BLaER1 treated with 17β-estradiol and CSF1 and Interleukin-3, amounts not matched to agents 10 nM and 100 nM (cell line): ENCODE measurements at regions not wholly inside any gene's neighbourhood (a gene's known extent, or its start where the extent isn't known, plus 50 kb on each side); places are given as distances from the start of the nearest gene placed in this dataset.

Experiments used
- H3K27ac ChIP-seq, 11 experiments: shearing (Covaris generic); formaldehyde crosslinking; 2 replicates each; pipeline ENCODE4 v1.8.1; 2022
- H3K27me3 ChIP-seq, 11 experiments: shearing (Covaris generic); formaldehyde crosslinking; 2 replicates each; pipeline ENCODE4 v1.8.1; 2022
- H3K36me3 ChIP-seq, 11 experiments: shearing (Covaris generic); formaldehyde crosslinking; 2 replicates each; pipeline ENCODE4 v1.8.1; 2022
- H3K4me1 ChIP-seq, 10 experiments: shearing (Covaris generic); formaldehyde crosslinking; 2 replicates each; pipeline ENCODE4 v1.8.1; 2022
- H3K4me2 ChIP-seq, 11 experiments: shearing (Covaris generic); formaldehyde crosslinking; 2 replicates each; pipeline ENCODE4 v1.8.1; 2022
- H3K4me3 ChIP-seq, 10 experiments: shearing (Covaris generic); formaldehyde crosslinking; 2 replicates each; pipeline ENCODE4 v1.8.1; 2022
- H3K9ac ChIP-seq, 11 experiments: shearing (Covaris generic); formaldehyde crosslinking; 2 replicates each; pipeline ENCODE4 v1.8.1; 2022
- H3K9me3 ChIP-seq, 11 experiments: shearing (Covaris generic); formaldehyde crosslinking; replicated peaks in 1 of 11; 2 replicates each; pipeline ENCODE4 v1.8.1; 2022
- H4K20me1 ChIP-seq, 11 experiments: shearing (Covaris generic); formaldehyde crosslinking; 2 replicates each; pipeline ENCODE4 v1.8.1; 2022
- Cebpa-rat ChIP-seq, 11 experiments: shearing (Covaris generic); IDR thresholded peaks; 2 replicates each; pipeline ENCODE4 v1.8.1; 2022

GRCh38 chr1:58403894-58404293 is 142.6 kb downstream of the OMA1 start:
- Histone ChIP-seq H3K27ac (no peak overlapping the region), H4K20me1 (no peaks in the 10 kb centered on the region), H3K4me3 (no peak overlapping the region), H3K36me3 (no peaks in the 10 kb centered on the region), H3K27me3 (no peaks in the 10 kb centered on the region), H3K4me2 (no peak overlapping the region), H3K9me3 (no peaks in the 10 kb centered on the region), H3K4me1 (no peaks in the 10 kb centered on the region), H3K9ac (no peak overlapping the region)
- TF ChIP-seq Cebpa-rat (IDR thresholded peaks at IDR 0.05), result no peak

GRCh38 chr1:58402444-58402843 is 144.1 kb downstream of the OMA1 start:
- Histone ChIP-seq H3K9me3 (no peaks in the 10 kb centered on the region), H3K27me3 (no peaks in the 10 kb centered on the region), H3K36me3 (no peaks in the 10 kb centered on the region), H3K4me1 (no peaks in the 10 kb centered on the region), H3K4me2 (no peak overlapping the region), H3K4me3 (no peak overlapping the region), H4K20me1 (no peaks in the 10 kb centered on the region), H3K27ac (no peak overlapping the region), H3K9ac (no peak overlapping the region)
- TF ChIP-seq Cebpa-rat (IDR thresholded peaks at IDR 0.05), result no peak

GRCh38 chr1:58401991-58402390 is 144.5 kb downstream of the OMA1 start:
- Histone ChIP-seq H3K4me2 (no peak overlapping the region), H4K20me1 (no peaks in the 10 kb centered on the region), H3K9ac (no peak overlapping the region), H3K36me3 (no peaks in the 10 kb centered on the region), H3K4me3 (no peak overlapping the region), H3K27me3 (no peaks in the 10 kb centered on the region), H3K27ac (no peak overlapping the region), H3K4me1 (no peaks in the 10 kb centered on the region), H3K9me3 (no peaks in the 10 kb centered on the region)
- no peak for TF ChIP-seq Cebpa-rat (IDR thresholded peaks at IDR 0.05)

GRCh38 chr1:58399176-58399575 is 147.3 kb downstream of the OMA1 start:
- no peaks in the 10 kb centered on the region for H4K20me1 ChIP-seq
- no peaks in the 10 kb centered on the region for H3K9me3 ChIP-seq
- no peak for TF ChIP-seq Cebpa-rat (IDR thresholded peaks at IDR 0.05)
- H3K27ac ChIP-seq, result no peak overlapping the region
- no peaks in the 10 kb centered on the region for H3K36me3 ChIP-seq
- H3K4me1 ChIP-seq, result peaks cover 0 to 22% (median 4%) of the 10 kb centered on the region in 10 experiments; a peak in 10 of 20 replicates
- no peaks in the 10 kb centered on the region for H3K27me3 ChIP-seq
- no peak overlapping the region for H3K4me2 ChIP-seq
- no peak overlapping the region for H3K4me3 ChIP-seq
- no peak overlapping the region for H3K9ac ChIP-seq

GRCh38 chr1:58398714-58399113 is 147.8 kb downstream of the OMA1 start:
- Histone ChIP-seq H3K27ac (no peak overlapping the region), H3K4me2 (no peak overlapping the region), H4K20me1 (no peaks in the 10 kb centered on the region), H3K36me3 (no peaks in the 10 kb centered on the region), H3K4me1 (peaks cover 0 to 23% (median 4%) of the 10 kb centered on the region in 10 experiments; a peak in 10 of 20 replicates), H3K4me3 (no peak overlapping the region), H3K27me3 (no peaks in the 10 kb centered on the region), H3K9me3 (no peaks in the 10 kb centered on the region), H3K9ac (no peak overlapping the region)
- TF ChIP-seq Cebpa-rat (IDR thresholded peaks at IDR 0.05), result no peak

GRCh38 chr1:58397187-58397820 is 149.2 kb downstream of the OMA1 start:
- Histone ChIP-seq H4K20me1 (no peaks in the 10 kb centered on the region), H3K27me3 (no peaks in the 10 kb centered on the region), H3K4me2 (no peak overlapping the region), H3K4me1 (peaks cover 6 to 24% (median 10%) of the 10 kb centered on the region in 10 experiments; a peak in 19 of 20 replicates), H3K9me3 (no peaks in the 10 kb centered on the region), H3K27ac (no peak overlapping the region), H3K9ac (no peak overlapping the region), H3K36me3 (no peaks in the 10 kb centered on the region), H3K4me3 (no peak overlapping the region)
- TF ChIP-seq Cebpa-rat (IDR thresholded peaks at IDR 0.05), result no peak

- Histone ChIP-seq H3K36me3 (no peaks in the 10 kb centered on the region), H3K9ac (no peak overlapping the region), H3K9me3 (no peaks in the 10 kb centered on the region), H3K27me3 (no peaks in the 10 kb centered on the region), H3K4me3 (no peak overlapping the region), H3K4me2 (peak overlapping the region in 3 of 11 experiments; percentile 60 to 75 (median 64); a peak in 2 of 22 replicates), H4K20me1 (no peaks in the 10 kb centered on the region), H3K27ac (no peak overlapping the region), H3K4me1 (peaks cover 16 to 31% (median 20%) of the 10 kb centered on the region in 10 experiments; a peak in 19 of 20 replicates)
- TF ChIP-seq Cebpa-rat (IDR thresholded peaks at IDR 0.05), result no peak
Observed at GRCh38 chr1:58396150-58396549, 150.4 kb downstream of the OMA1 start.

GRCh38 chr1:58395355-58395754 is 151.2 kb downstream of the OMA1 start:
- Histone ChIP-seq H3K4me1 (peaks cover 19 to 35% (median 25%) of the 10 kb centered on the region in 10 experiments; a peak in 19 of 20 replicates), H3K4me3 (no peak overlapping the region), H3K27me3 (no peaks in the 10 kb centered on the region), H3K9me3 (no peaks in the 10 kb centered on the region), H4K20me1 (no peaks in the 10 kb centered on the region), H3K36me3 (no peaks in the 10 kb centered on the region), H3K27ac (no peak overlapping the region), H3K4me2 (peak overlapping the region in 6 of 11 experiments; percentile 2 to 75 (median 40); a peak in 8 of 22 replicates), H3K9ac (no peak overlapping the region)
- no peak for TF ChIP-seq Cebpa-rat (IDR thresholded peaks at IDR 0.05)

GRCh38 chr1:58392083-58392482 is 154.4 kb downstream of the OMA1 start:
- H3K4me2 ChIP-seq, result peak overlapping the region in 8 of 11 experiments; percentile 17 to 71 (median 50); a peak in 15 of 22 replicates

GRCh38 chr1:58391514-58391913 is 155.0 kb downstream of the OMA1 start:
- Histone ChIP-seq H3K9ac (no peak overlapping the region), H3K4me3 (no peak overlapping the region), H4K20me1 (no peaks in the 10 kb centered on the region), H3K27me3 (no peaks in the 10 kb centered on the region), H3K4me2 (peak overlapping the region; percentile 17 to 71 (median 45); a peak in 21 of 22 replicates), H3K9me3 (no peaks in the 10 kb centered on the region), H3K36me3 (no peaks in the 10 kb centered on the region), H3K27ac (no peak overlapping the region), H3K4me1 (peaks cover 19 to 35% (median 25%) of the 10 kb centered on the region in 10 experiments; a peak in 19 of 20 replicates)
- TF ChIP-seq Cebpa-rat (IDR thresholded peaks at IDR 0.05), result no peak

More at GRCh38 chr1:58392083-58392482, 154.4 kb downstream of the OMA1 start:
- TF ChIP-seq Cebpa-rat (IDR thresholded peaks at IDR 0.05), result no peak
- Histone ChIP-seq H3K4me1 (peaks cover 19 to 35% (median 25%) of the 10 kb centered on the region in 10 experiments; a peak in 19 of 20 replicates), H3K9me3 (no peaks in the 10 kb centered on the region), H3K9ac (no peak overlapping the region), H3K4me3 (no peak overlapping the region), H3K36me3 (no peaks in the 10 kb centered on the region), H3K27ac (no peak overlapping the region), H4K20me1 (no peaks in the 10 kb centered on the region), H3K27me3 (no peaks in the 10 kb centered on the region)
